C4-2B (cell line): ENCODE measurements at regions not wholly inside any gene's neighbourhood (a gene's known extent, or its start where the extent isn't known, plus 50 kb on each side); places are given as distances from the start of the nearest gene placed in this dataset.

Source experiments
- H3K27ac ChIP-seq: fragments of 450-650 bp; 2 replicates; pipeline ENCODE4 v1.5.1; 2017
- CTCF ChIP-seq: fragments of 450-650 bp; conservative IDR thresholded peaks from 2 replicates; pipeline ENCODE4 v1.5.1; 2017; ENCODE audit warnings: mild to moderate bottlenecking
- ZFX ChIP-seq: fragments of 450-650 bp; IDR thresholded peaks from 2 replicates; pipeline ENCODE4 v1.6.1; 2017

GRCh38 chr4:27088491-27088890, 227.8 kb downstream of the STIM2 start:
- TF ChIP-seq ZFX (no peak), CTCF (no peak)
- no peak overlapping the region for H3K27ac ChIP-seq

- no peak overlapping the region for H3K27ac ChIP-seq
- no peak for TF ChIP-seq ZFX
- no peak for TF ChIP-seq CTCF
Measured at GRCh38 chr4:27089186-27089585, 228.5 kb downstream of the STIM2 start.

- TF ChIP-seq CTCF, result no peak
- no peak for TF ChIP-seq ZFX
- no peak overlapping the region for H3K27ac ChIP-seq
Measured at GRCh38 chr4:27090406-27090805, 229.8 kb downstream of the STIM2 start.

GRCh38 chr4:27094224-27094623, 233.6 kb downstream of the STIM2 start:
- peak overlapping the region; percentile 70 for H3K27ac ChIP-seq
- no peak for TF ChIP-seq CTCF
- TF ChIP-seq ZFX, result no peak

- peak overlapping the region; percentile 70 for H3K27ac ChIP-seq
- TF ChIP-seq CTCF, result no peak
- no peak for TF ChIP-seq ZFX
Measured at GRCh38 chr4:27094783-27095182, 234.1 kb downstream of the STIM2 start.

- no peak overlapping the region for H3K27ac ChIP-seq
- peak; percentile 26 for TF ChIP-seq CTCF
- no peak for TF ChIP-seq ZFX
Measured at GRCh38 chr4:27096142-27096824, 235.6 kb downstream of the STIM2 start.

GRCh38 chr4:27098034-27098433, 237.4 kb downstream of the STIM2 start:
- H3K27ac ChIP-seq, result no peak overlapping the region
- TF ChIP-seq CTCF (no peak), ZFX (no peak)
